DMS79 (cell line): ENCODE measurements at regions not wholly inside any gene's neighbourhood (a gene's known extent, or its start where the extent isn't known, plus 50 kb on each side); places are given as distances from the start of the nearest gene placed in this dataset.

Experiments used
- DNase-seq: peaks from one replicate; lab custom pipeline; 2025; lab: John Stamatoyannopoulos, UW

DNA sequence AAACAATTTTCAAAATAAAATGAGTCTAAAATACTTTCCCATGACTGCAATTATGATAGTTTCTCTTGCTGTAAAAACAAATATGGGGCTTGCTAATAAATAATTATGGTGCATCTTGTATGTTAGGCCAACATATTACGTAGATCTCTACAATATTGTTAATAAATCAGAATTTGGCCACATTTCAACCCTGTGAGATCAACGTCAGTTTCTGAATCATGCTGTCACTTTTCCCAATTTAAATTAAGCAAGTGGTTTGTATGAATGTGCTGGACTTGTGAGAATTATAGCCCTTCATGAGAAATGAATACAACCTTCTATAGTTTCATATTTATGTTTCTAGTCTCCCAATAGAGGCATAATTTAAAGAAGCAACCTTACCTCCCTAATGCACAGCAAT, 808.9 kb downstream of the SUCLG1 start:
- DNase-seq, result no peak

DNA sequence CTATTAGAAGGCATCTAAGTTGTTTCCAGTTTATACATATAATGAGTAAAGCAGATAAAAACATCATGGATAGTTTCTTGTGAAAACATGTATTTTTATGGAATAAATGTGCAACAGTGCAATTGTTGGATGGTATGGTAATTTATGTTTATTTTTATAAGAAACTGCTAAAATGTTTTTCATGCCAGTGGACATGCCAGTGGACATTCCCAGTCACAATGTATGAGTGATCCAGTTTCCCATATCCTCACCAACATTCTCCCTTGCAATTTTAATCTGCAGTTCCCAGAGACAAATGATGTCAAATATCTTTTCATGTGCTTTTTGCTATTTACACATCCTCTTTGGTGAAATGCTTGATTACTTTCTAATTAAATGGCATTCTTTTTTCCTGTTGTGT, 818.6 kb downstream of the SUCLG1 start:
- DNase-seq, result no peak

DNA sequence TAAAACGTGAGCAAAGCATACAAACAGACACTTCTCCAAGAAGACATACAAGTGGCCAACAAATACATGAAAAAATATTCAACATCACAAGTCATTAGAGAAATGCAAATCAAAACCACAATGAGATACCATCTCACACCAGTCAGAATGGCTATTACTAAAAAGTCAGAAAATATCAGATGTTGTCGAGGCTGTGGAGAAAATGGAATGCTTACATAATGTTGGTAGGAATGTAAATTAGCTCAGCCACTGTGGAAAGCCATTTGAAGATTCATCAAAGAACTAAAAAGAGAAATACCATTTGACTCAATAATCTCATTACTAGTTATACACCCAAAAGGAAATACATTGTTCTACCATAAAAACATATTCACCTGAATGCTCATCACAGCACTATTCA, 825.7 kb downstream of the SUCLG1 start:
- DNase-seq, result no peak

DNA sequence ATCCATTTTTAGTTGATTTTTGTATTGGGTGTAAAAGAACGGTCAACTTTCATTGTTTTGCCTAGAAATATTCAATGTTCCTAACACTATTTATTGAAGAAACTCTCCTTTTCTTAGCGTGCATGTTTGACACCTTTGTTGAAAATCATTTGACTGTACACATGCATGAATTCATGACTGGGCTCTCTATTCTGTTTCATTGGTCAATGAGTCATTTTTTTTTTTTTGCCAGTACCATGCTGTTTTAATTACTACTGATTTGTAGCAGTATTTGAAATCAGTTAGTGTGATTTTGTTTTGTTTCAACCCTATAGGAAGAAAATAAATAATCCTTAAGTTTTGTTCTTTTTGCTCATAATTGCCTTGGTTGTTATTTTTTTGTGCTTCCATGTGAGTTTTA, 828.7 kb downstream of the SUCLG1 start:
- no peak for DNase-seq

DNA sequence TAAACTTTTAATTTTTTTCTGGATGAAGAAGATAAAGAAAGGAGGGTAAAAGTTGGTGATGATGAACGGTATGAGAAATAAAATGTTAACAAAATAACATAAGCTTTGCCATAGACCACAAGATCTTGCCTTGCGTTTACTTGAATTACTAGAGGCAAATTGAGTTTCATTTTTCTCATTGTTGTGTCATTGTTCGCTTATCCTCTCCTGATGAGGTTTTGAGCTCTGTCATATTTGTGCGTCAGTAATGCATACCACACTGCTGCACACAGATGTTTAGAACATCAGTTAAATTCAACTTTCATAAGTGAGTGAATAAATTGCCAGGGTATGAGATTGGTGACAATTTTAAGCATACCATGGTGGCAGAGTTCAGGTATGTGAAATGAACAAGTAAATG, 843.6 kb downstream of the SUCLG1 start:
- DNase-seq, result no peak

DNA sequence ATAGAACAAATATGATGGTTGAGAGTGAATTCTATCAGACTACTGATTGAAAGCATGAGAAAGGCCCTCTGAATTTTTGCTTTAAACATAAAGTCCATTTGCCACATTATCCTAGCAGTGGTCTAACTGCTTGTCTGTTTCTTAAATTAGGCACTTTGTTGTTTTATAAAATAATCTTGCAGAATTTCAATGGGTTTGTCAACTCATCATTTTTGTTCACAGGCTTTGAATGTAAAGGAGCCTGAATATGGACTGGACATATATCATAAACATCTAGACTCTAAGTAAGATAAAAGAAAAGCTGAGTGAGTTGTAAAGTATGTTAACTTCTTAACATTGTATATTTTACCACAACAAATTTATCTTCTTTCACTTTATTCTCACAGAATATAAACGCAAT, 845.9 kb downstream of the SUCLG1 start:
- DNase-seq, result no peak

DNA sequence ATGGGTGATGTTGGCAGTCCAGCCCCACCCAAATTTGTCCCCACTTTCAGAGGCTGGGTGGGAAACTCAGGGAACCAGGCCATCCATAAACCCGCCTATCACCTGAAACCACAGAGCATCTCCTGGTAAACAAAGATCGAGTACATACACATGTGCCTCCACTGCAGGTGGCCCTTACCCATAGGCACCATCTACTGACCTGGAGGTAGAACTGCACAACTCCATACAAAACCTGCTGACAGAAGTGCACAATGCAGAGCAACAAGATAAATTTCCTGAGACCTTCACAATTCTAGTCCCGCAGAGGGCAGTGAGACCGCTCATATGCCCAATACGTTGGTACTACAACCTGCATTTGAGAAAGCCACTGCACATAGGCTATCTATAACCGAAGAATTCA, 856.3 kb downstream of the SUCLG1 start:
- no peak for DNase-seq

DNA sequence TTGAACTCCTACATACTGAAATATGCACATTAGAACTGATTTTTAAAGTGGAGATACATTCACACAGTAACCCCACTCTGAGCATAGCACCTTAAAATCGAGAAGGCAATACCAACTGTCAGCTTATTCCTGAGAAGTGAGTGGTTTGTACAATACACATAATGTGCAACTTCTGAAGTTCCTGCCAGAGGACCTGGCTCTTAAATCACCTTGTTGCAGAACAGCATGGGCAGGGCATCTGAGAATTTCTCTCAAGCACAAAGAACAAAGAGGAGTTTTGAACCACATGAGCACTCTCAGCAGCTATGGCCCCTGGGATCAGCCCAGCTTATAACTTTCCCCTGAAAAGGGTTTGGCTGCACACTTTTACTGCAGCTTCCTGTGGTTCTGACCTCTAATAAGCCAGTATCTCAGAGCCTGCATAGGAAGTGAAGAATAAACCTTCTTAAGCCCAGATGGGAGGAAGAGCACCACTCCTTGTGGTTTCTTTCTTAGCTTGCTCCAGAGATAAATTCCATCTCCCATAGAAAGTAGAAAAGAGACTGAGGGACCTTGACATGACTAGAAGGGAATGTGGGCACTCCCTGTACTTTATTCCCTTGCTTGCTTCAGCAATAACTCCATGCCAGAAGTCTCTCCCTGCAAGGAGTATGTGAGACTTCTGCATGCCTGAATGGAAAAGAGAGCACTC, 862.3 kb downstream of the SUCLG1 start:
- DNase-seq, result no peak

DNA sequence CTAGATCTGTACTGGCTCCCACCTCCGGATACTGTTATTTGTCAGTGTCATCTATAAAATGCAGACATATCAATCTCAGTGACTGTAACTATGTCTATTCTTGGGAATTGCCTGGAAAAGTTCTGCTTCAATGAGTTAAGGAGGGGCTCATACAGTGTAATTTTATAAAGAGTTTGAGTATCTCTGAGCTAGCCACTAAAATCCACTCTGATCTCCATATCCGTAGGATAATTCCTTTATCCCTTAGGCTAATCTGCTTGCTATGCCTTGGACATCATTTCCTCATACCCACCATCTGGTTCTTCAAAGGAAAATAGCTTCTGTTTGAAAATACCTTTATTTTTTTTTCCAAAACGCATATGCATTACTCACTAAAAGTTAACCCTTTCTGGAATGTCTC, 863.2 kb downstream of the SUCLG1 start:
- DNase-seq, result no peak

DNA sequence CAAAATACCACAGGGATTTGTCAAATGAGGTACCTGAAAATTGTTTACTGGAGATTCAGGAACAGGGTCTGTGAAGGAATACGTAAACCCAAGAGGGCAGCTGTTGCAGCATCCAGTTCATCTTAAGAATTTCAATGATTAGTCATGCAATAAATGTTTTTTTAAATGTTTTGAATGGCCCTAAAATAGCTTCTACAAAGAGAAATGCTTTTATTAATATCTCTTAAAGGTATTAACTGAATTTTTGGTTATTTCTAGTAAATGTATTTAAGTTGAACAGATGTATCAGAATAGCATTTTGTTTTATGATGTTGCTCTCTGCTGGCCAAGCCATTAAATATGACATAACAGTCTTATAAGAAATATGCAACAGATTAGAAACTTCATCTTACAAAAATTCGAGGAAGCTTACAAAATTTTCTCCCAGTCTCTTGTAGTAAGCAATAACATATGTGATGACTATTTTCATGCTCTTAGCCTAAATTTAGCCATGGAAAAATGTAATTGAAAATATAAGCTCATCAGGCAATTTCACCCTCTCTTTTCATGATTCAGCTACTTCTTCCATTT, 863.9 kb downstream of the SUCLG1 start:
- no peak for DNase-seq

DNA sequence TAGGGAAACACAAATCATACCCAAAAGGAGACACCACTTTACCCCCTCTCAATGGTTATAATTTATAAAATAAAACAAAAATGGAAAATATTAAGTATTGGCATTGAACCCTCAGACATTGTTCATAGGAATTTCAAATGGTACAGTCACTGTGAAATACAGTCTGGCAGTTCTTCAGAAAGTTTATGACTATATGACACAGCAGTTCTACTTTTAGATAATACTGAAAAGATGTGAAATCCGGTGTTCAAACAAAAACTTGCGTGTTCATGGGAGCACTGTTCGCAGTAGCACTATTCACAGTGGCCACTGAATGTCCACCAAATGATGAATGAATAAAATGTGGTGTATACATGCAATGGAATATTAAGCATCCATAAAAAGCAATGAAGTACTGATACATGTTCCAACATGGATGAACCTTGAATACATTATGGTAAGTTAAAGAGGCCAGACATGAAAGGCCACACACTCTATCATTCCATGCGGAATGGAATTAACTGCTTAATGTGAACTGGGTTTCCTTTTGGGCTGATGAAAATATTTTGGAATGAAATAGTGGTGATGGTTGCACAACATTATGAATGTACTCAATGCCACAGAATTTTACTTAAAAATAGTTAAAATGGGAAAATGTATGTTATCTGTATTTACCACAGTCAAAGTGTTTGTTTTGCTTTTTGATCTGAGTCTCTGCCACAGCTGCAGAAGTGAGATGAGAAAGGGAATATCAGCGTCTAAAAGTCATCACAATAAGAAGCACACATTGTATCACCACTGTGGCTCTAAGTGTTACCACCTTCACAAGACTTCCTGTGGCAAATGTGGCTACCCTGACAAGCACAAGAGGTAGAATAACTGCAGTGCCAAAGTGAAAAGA, 864.6 kb downstream of the SUCLG1 start:
- DNase-seq, result no peak

DNA sequence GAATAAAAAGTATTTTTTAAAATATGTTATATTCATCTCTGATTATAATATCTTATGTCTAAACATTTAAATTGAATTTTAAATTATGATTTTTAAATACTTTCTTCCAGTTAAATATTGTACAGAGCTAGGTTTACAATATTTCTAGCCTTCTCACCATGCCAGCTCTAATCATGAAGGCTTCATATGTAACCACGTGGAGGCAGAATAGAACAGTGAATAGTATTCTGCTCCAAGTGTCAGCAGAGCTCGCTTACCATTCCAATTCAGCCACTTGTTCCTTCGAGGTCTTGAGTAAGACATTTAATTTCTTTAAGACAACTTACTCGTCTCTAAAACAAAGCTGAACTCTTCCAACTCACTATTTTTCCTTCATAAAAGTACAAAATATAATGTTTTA, 871.8 kb downstream of the SUCLG1 start:
- no peak for DNase-seq

DNA sequence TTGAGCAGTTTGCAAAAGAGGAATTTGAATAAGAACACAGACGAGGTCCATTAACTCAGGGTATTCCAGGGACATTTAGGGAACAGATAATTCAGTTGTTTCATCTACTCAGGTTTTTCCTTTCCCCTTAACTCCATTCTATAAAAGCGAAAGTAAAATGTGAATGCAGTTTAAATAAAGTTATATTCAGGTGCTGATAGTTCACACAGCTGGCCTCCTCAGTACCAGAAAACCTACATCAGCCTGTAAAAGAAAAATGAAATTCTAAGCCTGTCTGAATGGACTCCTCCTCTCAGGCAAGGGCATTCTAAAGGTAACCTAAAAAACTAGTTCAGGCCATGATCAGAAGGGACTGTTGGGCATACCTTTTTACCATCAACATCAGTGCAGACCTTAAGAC, 873.8 kb downstream of the SUCLG1 start:
- no peak for DNase-seq

DNA sequence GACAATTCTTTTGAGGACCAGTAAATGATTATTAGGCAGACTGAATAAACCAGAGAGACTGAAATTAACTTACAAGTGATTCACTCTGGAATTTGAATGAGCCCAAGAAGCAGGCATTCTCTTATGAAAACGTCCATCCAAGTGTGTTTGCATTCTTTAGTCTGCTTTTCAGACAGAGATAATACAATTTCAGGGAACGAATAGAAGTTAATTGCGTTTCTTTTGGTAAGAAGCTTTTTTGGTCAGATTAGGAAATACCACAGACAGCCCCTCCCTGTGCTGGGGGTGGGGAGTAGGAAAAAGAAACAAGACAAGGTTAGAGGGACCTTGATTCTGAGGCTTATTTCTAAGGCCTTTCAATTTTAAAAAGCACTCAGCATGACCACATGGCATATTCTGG, 874.4 kb downstream of the SUCLG1 start:
- DNase-seq, result no peak

DNA sequence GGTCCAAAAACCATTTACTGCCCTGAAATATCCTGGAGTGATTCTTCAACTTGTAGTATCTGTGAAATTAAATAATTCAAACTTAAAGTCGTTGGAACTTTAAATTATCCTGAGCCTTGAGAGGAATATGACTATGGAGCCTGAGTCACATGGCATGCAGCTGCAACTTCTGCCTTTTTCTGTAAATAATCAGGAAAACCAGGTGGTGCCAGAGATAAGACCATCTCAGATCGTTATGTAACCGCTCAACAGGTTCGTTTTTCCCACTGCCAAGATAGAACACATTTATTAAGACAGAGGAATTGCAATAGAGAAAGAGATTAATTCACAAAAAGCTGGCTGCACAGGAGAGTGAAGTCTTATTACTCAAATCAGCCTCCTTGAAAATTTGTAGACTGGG, 876.5 kb downstream of the SUCLG1 start:
- DNase-seq, result no peak

DNA sequence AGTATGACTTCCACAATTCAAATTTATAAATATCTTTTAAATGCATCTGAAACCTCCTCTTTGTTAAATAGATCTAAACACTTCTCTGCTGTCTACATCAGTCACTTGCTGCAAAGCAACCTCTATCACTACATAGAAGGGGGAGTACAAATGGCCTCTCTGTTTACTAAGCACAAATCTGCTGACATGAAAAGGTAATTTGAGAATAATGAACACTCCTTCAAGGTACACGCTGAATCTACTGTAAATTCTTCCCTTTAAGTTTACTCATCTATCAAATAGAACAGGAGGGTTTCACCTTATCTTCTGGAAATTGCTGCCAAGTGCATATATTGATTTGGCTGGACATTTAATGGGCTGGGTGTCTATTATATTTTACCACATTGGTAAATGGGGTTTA, 879.6 kb downstream of the SUCLG1 start:
- DNase-seq, result no peak

DNA sequence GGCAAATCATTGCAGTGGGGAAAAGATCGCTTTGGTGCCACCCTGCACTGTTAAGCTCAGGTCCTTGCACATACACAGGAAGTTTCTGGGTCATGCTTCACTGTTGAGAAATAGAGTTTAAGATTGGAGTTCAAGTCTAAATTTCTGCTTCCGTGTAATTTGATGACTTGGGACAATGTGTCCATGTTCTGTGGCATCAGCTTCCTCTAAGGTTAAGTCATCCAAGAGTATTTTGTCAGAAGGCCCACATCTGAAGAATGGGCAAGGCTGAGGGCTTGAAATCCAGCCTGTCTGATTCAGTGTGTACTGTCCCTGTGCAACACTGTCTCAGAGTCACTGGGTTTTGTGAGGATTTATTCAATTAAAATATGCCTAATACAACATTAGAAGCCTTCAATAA, 880.7 kb downstream of the SUCLG1 start:
- DNase-seq, result no peak

DNA sequence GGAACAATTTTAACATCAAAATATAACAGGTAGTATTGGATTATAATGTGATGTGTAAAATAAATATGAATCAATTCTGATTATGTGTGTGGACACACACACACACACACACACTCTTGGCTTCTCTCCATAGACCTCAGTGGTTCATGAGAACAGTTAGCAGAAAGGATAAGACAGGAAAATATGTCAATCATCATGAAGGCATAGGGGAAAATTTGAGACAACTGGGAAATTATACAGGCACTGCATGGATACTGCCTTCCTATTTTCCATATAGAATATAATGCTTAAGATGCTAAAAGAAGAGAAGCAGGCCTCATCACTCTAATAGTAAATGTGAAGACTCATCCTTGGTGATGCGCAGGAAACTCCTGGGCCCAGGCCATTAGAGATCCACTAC, 884.5 kb downstream of the SUCLG1 start:
- DNase-seq, result no peak

DNA sequence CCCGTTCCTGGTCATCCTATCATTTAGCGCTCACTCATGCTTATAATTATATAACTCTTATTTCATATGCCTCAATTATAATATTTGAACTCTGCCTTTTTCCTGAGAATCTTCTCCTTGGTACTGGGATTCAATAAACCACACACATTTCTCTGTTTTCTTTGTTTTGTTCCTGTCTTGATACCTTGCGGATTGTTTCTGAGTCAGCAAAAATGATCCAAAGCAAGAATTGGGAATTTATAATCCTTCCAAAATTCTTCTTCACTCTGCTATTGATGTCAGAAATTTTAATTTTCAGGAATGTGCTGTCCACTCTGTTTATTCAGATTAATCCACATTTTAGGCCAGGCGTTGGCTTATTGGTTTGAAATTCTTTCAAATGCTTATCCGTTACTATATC, 886.0 kb downstream of the SUCLG1 start:
- no peak for DNase-seq

DNA sequence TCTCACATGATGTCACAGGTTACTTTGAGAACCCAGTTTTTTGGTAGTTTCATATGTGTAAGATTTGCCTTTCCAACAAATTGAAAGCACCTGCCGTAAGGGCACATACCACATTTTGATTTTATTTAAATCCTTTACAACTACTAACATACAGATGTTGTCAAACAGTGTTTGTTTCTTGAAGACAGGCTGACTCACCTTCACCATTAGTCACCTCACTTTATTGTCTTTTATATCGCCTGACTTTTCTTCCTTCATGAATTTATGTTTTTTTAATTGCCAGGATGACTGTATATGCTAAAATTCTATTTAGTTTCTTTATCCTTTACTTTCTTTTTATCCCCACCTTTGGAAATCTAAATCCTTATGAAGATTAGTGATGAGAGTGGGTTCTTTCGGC, 886.7 kb downstream of the SUCLG1 start:
- no peak for DNase-seq

DNA sequence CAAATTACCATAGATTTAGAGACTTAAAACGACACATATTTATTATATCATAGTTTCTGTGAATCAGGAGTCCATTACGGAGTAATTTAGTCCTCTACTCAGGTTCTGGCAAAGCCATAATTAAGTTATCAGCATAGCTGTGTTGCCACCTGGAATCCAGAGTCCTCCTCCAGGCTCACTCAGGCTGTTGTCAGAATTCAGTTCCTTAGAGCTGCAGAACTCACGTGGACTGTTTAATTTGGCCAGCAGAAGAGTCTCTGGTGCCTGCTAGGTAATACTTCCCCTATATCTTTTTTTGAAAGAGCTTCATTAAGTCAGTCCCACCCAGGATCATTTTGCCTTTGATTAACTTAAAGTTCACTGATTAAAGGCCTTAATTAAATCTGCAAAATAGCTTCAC, 891.5 kb downstream of the SUCLG1 start:
- DNase-seq, result no peak

DNA sequence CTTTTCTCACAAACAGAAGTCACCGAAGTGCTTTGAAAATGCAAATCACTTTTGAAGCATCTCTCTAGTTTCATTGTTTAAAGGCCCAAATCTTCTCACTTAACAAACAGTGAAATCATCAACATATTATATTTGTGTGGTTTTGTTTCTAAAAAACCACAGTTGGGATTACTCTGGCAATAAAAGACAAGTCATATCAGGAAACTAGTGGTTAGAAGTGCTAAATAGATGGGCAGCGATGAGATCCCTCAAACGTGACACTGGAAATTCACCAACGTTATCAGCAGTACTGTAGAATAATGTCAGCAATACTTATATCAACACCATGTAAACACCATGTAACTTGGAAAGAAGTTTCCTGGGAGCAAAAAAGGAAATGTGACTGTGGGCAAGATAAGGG, 893.5 kb downstream of the SUCLG1 start:
- DNase-seq, result no peak

DNA sequence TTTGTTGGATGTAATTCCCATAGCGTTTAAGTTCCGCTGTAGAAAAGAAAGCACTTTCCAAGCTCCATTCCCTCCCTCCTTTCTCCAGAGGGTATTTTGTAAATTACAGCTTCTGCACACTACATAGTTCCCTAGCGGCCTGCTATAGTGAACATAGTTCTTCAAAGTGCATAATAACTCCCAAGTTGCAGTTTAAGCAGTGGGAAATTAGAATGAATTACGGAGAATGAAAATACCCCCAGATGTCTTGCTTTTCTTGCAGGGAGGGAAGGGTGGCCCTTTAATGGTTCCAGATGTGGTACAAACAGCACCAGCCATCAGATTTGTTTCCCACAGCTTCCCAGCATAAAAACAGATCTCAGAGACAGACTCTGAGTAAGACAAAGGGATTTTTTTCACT, 893.9 kb downstream of the SUCLG1 start:
- no peak for DNase-seq
